ENCODE measurements at regions not wholly inside any gene's neighbourhood (a gene's known extent, or its start where the extent isn't known, plus 50 kb on each side); places are given as distances from the start of the nearest gene placed in this dataset.

DNA sequence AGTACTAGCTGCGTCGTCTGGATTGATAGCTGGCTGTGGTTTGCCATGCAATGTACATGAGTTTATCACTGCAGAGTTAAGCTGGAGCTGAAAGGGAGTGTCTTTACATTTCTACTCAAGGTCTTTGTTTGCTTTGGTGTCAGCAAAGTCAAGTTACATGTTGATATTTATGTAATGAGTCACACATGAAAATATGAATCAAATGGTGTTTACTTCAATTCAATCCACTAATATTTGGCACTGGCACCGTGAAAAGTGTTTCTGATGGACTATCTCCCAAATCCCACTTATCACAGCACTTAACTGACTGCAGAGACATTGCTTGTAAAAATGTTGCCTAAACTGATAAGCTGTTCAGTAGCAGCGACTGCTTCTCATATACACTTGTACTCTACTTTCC is 395.9 kb downstream of the TFEC start:
- FAIRE-seq = peak; percentile 18
- Histone ChIP-seq H3K9ac (replicated peaks; ENCODE audit: extremely low read depth, insufficient read depth, low read length) (no peak overlapping the region), H3K4me1 (ENCODE audit: control insufficient read depth, extremely low read depth, insufficient read depth, low read length) (peaks cover 6% of the 10 kb centered on the region), H3K36me3 (ENCODE audit: control insufficient read depth in 2 of 2, extremely low read depth in 1 of 2, insufficient read depth in 2 of 2, low read length in 2 of 2) (no peaks in the 10 kb centered on the region), H3K9me1 (replicated peaks; ENCODE audit: control insufficient read depth, extremely low read depth, insufficient read depth, low read length) (no peaks in the 10 kb centered on the region), H3K27me3 (ENCODE audit: control insufficient read depth in 2 of 2, insufficient read depth in 2 of 2, low read length in 2 of 2) (no peaks in the 10 kb centered on the region), H3K27ac (ENCODE audit: insufficient read depth, low read depth, low read length) (no peak overlapping the region), H3K4me3 (replicated peaks in 1 of 3; ENCODE audit: insufficient read depth in 1 of 3, low read depth in 1 of 3, low read length in 3 of 3) (no peak overlapping the region), H4K20me1 (replicated peaks; ENCODE audit: control insufficient read depth, extremely low read depth, insufficient read depth, low read length) (no peaks in the 10 kb centered on the region), H2AFZ (ENCODE audit: low read depth, low read length) (peak overlapping the region; percentile 38), H3K4me2 (ENCODE audit: insufficient read depth, low read length) (no peak overlapping the region), H3K9me3 (replicated peaks; ENCODE audit: control insufficient read depth, insufficient read depth, low read length) (no peaks in the 10 kb centered on the region), H3K79me2 (ENCODE audit: control insufficient read depth, insufficient read depth, low read length) (no peaks in the 10 kb centered on the region)
- intact Hi-C loops (cut with micrococcal nuclease) = no loop called here
- dilution Hi-C loops (cut with MboI; ENCODE audit: extremely low pct_ligation_motif_present, low sequenced_read_pairs) = no loop called here
- BruUV-seq (replicated peaks) = no TSS peak
- DNase-seq (ENCODE audit: low read depth, low spot score) = peak; percentile 44
- POLR2A ChIA-PET = no interaction called here
- CTCF ChIA-PET = interaction anchor here (1.2 kb wide), 1 partner anchor 38 kb away, joined by 3 read pairs; no protein-coding TSS in a partner anchor
- TF ChIP-seq, protein P1, sequence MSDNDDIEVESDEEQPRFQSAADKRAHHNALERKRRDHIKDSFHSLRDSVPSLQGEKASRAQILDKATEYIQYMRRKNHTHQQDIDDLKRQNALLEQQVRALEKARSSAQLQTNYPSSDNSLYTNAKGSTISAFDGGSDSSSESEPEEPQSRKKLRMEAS (IDR thresholded peaks at IDR 0.05; ENCODE audit: insufficient read depth, insufficient read length) = no peak
- TF ChIP-seq POLR2AphosphoS5 (IDR thresholded peaks at IDR 0.05; ENCODE audit: insufficient read depth, low read depth, low read length) = no peak
- TF ChIP-seq EZH2 (IDR thresholded peaks at IDR 0.05; ENCODE audit: borderline replicate concordance, low read depth, low read length, severe bottlenecking) = no peak
- no peak for TF ChIP-seq GATA2 (IDR thresholded peaks at IDR 0.05; ENCODE audit: insufficient read depth, insufficient read length, low read depth, low read length)
- no peak for TF ChIP-seq FOS (IDR thresholded peaks at IDR 0.05; ENCODE audit: borderline replicate concordance, insufficient read depth, low read length)
- TF ChIP-seq, protein P2, sequence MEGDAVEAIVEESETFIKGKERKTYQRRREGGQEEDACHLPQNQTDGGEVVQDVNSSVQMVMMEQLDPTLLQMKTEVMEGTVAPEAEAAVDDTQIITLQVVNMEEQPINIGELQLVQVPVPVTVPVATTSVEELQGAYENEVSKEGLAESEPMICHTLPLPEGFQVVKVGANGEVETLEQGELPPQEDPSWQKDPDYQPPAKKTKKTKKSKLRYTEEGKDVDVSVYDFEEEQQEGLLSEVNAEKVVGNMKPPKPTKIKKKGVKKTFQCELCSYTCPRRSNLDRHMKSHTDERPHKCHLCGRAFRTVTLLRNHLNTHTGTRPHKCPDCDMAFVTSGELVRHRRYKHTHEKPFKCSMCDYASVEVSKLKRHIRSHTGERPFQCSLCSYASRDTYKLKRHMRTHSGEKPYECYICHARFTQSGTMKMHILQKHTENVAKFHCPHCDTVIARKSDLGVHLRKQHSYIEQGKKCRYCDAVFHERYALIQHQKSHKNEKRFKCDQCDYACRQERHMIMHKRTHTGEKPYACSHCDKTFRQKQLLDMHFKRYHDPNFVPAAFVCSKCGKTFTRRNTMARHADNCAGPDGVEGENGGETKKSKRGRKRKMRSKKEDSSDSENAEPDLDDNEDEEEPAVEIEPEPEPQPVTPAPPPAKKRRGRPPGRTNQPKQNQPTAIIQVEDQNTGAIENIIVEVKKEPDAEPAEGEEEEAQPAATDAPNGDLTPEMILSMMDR (IDR thresholded peaks at IDR 0.05; ENCODE audit: extremely low read depth in 1 of 2, insufficient read depth in 1 of 2, low read depth in 1 of 2, low read length in 2 of 2) = no peak
- TF ChIP-seq MYC (IDR thresholded peaks at IDR 0.05; ENCODE audit: low read depth, low read length) = no peak
- no peak for TF ChIP-seq JUN (IDR thresholded peaks at IDR 0.05; ENCODE audit: borderline replicate concordance, insufficient read depth, insufficient read length, low read depth)
- TF ChIP-seq POLR2A (IDR thresholded peaks at IDR 0.05; ENCODE audit: low read depth, low read length) = no peak

Measured in endothelial cell of umbilical vein (primary cell).